H1 (cell line): ENCODE measurements at regions not wholly inside any gene's neighbourhood (a gene's known extent, or its start where the extent isn't known, plus 50 kb on each side); places are given as distances from the start of the nearest gene placed in this dataset.

Source experiments
- CTCF ChIA-PET: fragments of 300-600 bp; sonication (Branson Sonifier 250); formaldehyde crosslinking; loops from one replicate; lab custom pipeline; 2021; ENCODE audit not compliant: partially characterized antibody; lab: Charles Lee
- POLR2A ChIA-PET: fragments of 300-600 bp; sonication (Branson Sonifier 250); formaldehyde crosslinking; loops from one replicate; lab custom pipeline; 2021; ENCODE audit warnings: inconsistent platforms; ENCODE audit not compliant: partially characterized antibody; lab: Charles Lee
- DNase-seq, 2 experiments: peaks; one replicate each; pipeline versions ENCODE4 v3.0.0 to v3.0.0-alpha.2; 2010 to 2022; ENCODE audit warnings: low spot score in 2 of 2, low read depth in 1 of 2, mixed read lengths in 1 of 2
- FAIRE-seq: peaks from 2 replicates; lab custom pipeline; 2011; peaks lifted over from hg19 to GRCh38; lab: Jason Lieb, UNC
- H2AFZ ChIP-seq: 2 replicates; pipeline ENCODE4 v1.8.1; 2012; ENCODE audit warnings: low read length, inconsistent platforms
- H2AK5ac ChIP-seq: 2 replicates; pipeline ENCODE4 v1.6.1; 2013; ENCODE audit warnings: low read depth, low read length
- H2BK120ac ChIP-seq: replicated peaks from 2 replicates; pipeline ENCODE3; 2013; ENCODE audit warnings: low read depth, low read length, inconsistent platforms
- H2BK12ac ChIP-seq: 2 replicates; pipeline ENCODE4 v1.6.1; 2013; ENCODE audit warnings: low read depth, low read length
- H2BK15ac ChIP-seq: 2 replicates; pipeline ENCODE4 v1.6.1; 2013; ENCODE audit warnings: low read length
- H2BK20ac ChIP-seq: 2 replicates; pipeline ENCODE4 v1.6.1; 2013; ENCODE audit warnings: low read length
- H2BK5ac ChIP-seq: 2 replicates; pipeline ENCODE4 v1.6.1; 2013; ENCODE audit warnings: low read depth, low read length
- H3K14ac ChIP-seq: 2 replicates; pipeline ENCODE4 v1.6.1; 2013; ENCODE audit warnings: inconsistent platforms; ENCODE audit not compliant: insufficient read length
- H3K18ac ChIP-seq: 2 replicates; pipeline ENCODE4 v1.6.1; 2013; ENCODE audit warnings: low read length; ENCODE audit errors: extremely low read depth
- H3K23ac ChIP-seq: 2 replicates; pipeline ENCODE4 v1.6.1; 2013; ENCODE audit warnings: inconsistent platforms; ENCODE audit not compliant: insufficient read length
- H3K23me2 ChIP-seq: 2 replicates; pipeline ENCODE4 v1.6.1; 2013; ENCODE audit warnings: low read depth, low read length
- H3K27ac ChIP-seq: 2 replicates; pipeline ENCODE4 v1.6.1; 2011; ENCODE audit warnings: low read depth, low read length, inconsistent platforms
- H3K27me3 ChIP-seq, 4 experiments: replicated peaks in 1 of 4; 1 replicate in 1 of 4; 2 replicates in 3 of 4; pipeline versions ENCODE4 v1.6.1 to v1.8.1; 2011 to 2013; ENCODE audit warnings: low read length in 3 of 4, mild to moderate bottlenecking in 3 of 4, inconsistent platforms in 2 of 4, mixed read lengths in 2 of 4, moderate library complexity in 1 of 4; ENCODE audit not compliant: control insufficient read depth in 3 of 4, insufficient read depth in 3 of 4; ENCODE audit errors: extremely low read depth in 1 of 4
- H3K36me3 ChIP-seq, 4 experiments: 2 replicates each; pipeline versions ENCODE4 v1.6.1 to v1.8.1; 2011 to 2013; ENCODE audit warnings: mild to moderate bottlenecking in 4 of 4, low read length in 3 of 4, moderate library complexity in 2 of 4, control low read depth in 1 of 4, inconsistent platforms in 1 of 4; ENCODE audit not compliant: insufficient read depth in 4 of 4, control insufficient read depth in 2 of 4
- H3K4ac ChIP-seq: replicated peaks from 2 replicates; pipeline ENCODE3; 2013; ENCODE audit warnings: low read length, low read depth, mixed read lengths, inconsistent platforms; ENCODE audit not compliant: insufficient read length
- H3K4me1 ChIP-seq, 4 experiments: replicated peaks in 1 of 4; 1 replicate in 1 of 4; 2 replicates in 3 of 4; pipeline versions ENCODE4 v1.6.1 to v1.8.1; 2011 to 2013; ENCODE audit warnings: low read length in 3 of 4, inconsistent platforms in 2 of 4, mixed read lengths in 1 of 4; ENCODE audit not compliant: insufficient read depth in 4 of 4, control insufficient read depth in 3 of 4
- H3K4me2 ChIP-seq, 2 experiments: 2 replicates each; pipeline versions ENCODE4 v1.6.1 to v1.8.1; 2011 to 2013; ENCODE audit warnings: low read depth in 2 of 2, low read length in 2 of 2, control low read depth in 1 of 2, inconsistent platforms in 1 of 2, mild to moderate bottlenecking in 1 of 2; ENCODE audit not compliant: insufficient read depth in 1 of 2
- H3K4me3 ChIP-seq, 4 experiments: fragments of 200-600, 300-600 bp in 1 of 4; sonication (generic), shearing (Covaris generic), sonication (Bioruptor Twin) in 1 of 4; 2 replicates each; pipeline versions ENCODE4 v1.5.1 to v1.8.1; 2011 to 2016; ENCODE audit warnings: low read length in 4 of 4, low read depth in 3 of 4, control low read depth in 2 of 4, inconsistent platforms in 2 of 4, mild to moderate bottlenecking in 2 of 4, mixed read lengths in 1 of 4, moderate library complexity in 1 of 4; ENCODE audit not compliant: insufficient read depth in 2 of 4; ENCODE audit errors: extremely low read depth in 1 of 4
- H3K56ac ChIP-seq: replicated peaks from 2 replicates; pipeline ENCODE3; 2013; ENCODE audit warnings: low read depth, mild to moderate bottlenecking, mixed read lengths, low read length, inconsistent platforms; ENCODE audit not compliant: insufficient read length
- H3K79me1 ChIP-seq: 2 replicates; pipeline ENCODE4 v1.6.1; 2013; ENCODE audit warnings: low read depth, low read length, control low read depth
- H3K79me2 ChIP-seq, 2 experiments: 2 replicates each; pipeline versions ENCODE4 v1.6.1 to v1.8.1; 2012 to 2013; ENCODE audit warnings: low read length in 2 of 2, mild to moderate bottlenecking in 2 of 2, inconsistent platforms in 1 of 2; ENCODE audit not compliant: insufficient read depth in 2 of 2, control insufficient read depth in 1 of 2
- H3K9ac ChIP-seq, 4 experiments: replicated peaks in 1 of 4; 1 replicate in 1 of 4; 2 replicates in 3 of 4; pipeline versions ENCODE4 v1.6.1 to v1.8.1; 2011 to 2013; ENCODE audit warnings: low read depth in 3 of 4, low read length in 3 of 4, control low read depth in 2 of 4, mild to moderate bottlenecking in 2 of 4, moderate library complexity in 2 of 4, inconsistent platforms in 1 of 4; ENCODE audit errors: extremely low read depth in 1 of 4
- H3K9me3 ChIP-seq, 2 experiments: 2 replicates each; pipeline versions ENCODE4 v1.6.1 to v1.8.1; 2012 to 2013; ENCODE audit warnings: mild to moderate bottlenecking in 2 of 2, moderate library complexity in 2 of 2, control low read depth in 1 of 2, inconsistent platforms in 1 of 2, low read depth in 1 of 2, low read length in 1 of 2, mixed read lengths in 1 of 2; ENCODE audit not compliant: insufficient read depth in 2 of 2
- H4K20me1 ChIP-seq, 2 experiments: replicated peaks in 1 of 2; 2 replicates each; pipeline versions ENCODE3 to v1.8.1; 2011 to 2013; ENCODE audit warnings: inconsistent platforms in 2 of 2, low read length in 2 of 2, mild to moderate bottlenecking in 1 of 2; ENCODE audit not compliant: insufficient read depth in 2 of 2, control insufficient read depth in 1 of 2
- H4K5ac ChIP-seq: 2 replicates; pipeline ENCODE4 v1.6.1; 2013; ENCODE audit warnings: low read length, low read depth, mixed read lengths, inconsistent platforms; ENCODE audit not compliant: insufficient read length
- H4K8ac ChIP-seq: 2 replicates; pipeline ENCODE4 v1.8.0; 2013; ENCODE audit warnings: mild to moderate bottlenecking, moderate library complexity, low read length, inconsistent platforms; ENCODE audit not compliant: insufficient read depth; ENCODE audit errors: extremely low read depth
- H4K91ac ChIP-seq: replicated peaks from 2 replicates; pipeline ENCODE3; 2013; ENCODE audit warnings: low read length, mixed read lengths, inconsistent platforms; ENCODE audit not compliant: insufficient read length
- BCL11A ChIP-seq, 2 experiments: IDR thresholded peaks; one replicate each; pipeline ENCODE4 v1.6.1; 2011; ENCODE audit warnings: low read depth in 2 of 2, low read length in 2 of 2, mild to moderate bottlenecking in 2 of 2
- KDM1A ChIP-seq: fragments of 200-600, 300-600 bp; sonication (generic); IDR thresholded peaks from 2 replicates; pipeline ENCODE4 v1.7.1; 2016; ENCODE audit warnings: mild to moderate bottlenecking, low read length, borderline replicate concordance
- PHF8 ChIP-seq: fragments of 200-600 bp; sonication (generic); conservative IDR thresholded peaks from 2 replicates; pipeline ENCODE4 v1.7.1; 2012; ENCODE audit warnings: low read depth, mild to moderate bottlenecking, inconsistent platforms, low read length, moderate library complexity
- POLR2AphosphoS5 ChIP-seq: IDR thresholded peaks from 2 replicates; pipeline ENCODE4 v1.6.1; 2011; ENCODE audit warnings: low read depth, low read length
- SP1 ChIP-seq: IDR thresholded peaks from 2 replicates; pipeline ENCODE4 v1.6.1; 2011; ENCODE audit warnings: low read depth, low read length
- TEAD4 ChIP-seq: IDR thresholded peaks from 2 replicates; pipeline ENCODE4 v1.6.1; 2012; ENCODE audit warnings: low read depth, low read length, inconsistent platforms, mixed read lengths
- WGBS, 2 experiments: shearing (Covaris generic) in 1 of 2; methylation state at CpG; one replicate each; pipeline versions ENCODE4 v1.1.6 to v1.1.7; 2013 to 2015; ENCODE audit warnings: low lambda C conversion rate in 2 of 2, mixed read lengths in 2 of 2, inconsistent platforms in 1 of 2, low coverage in 1 of 2, missing lambda C conversion rate in 1 of 2; ENCODE audit not compliant: insufficient replicate concordance in 2 of 2, insufficient coverage in 1 of 2, insufficient read length in 1 of 2; ENCODE audit errors: extremely low coverage in 1 of 2, missing lambda C conversion rate in 1 of 2; 5-methylcytosine and 5-hydroxymethylcytosine counted together

GRCh38 chr9:72460342-72461312 is 60.8 kb upstream of the TMC1 start:
- WGBS, 2 experiments, result 90% methylated on average over 7 of the region's 7 CpGs; no CpG with 5 or more reads in 1 of the 2 experiments

More at GRCh38 chr9:72460342-72461312, 60.8 kb upstream of the TMC1 start:
- Histone ChIP-seq H3K27ac (no peak overlapping the region), H2AFZ (no peak overlapping the region), H3K79me1 (no peaks in the 10 kb centered on the region), H3K23ac (no peak overlapping the region), H2BK20ac (no peak overlapping the region), H2BK12ac (no peak overlapping the region), H2BK5ac (no peak overlapping the region), H3K56ac (no peak overlapping the region), H4K20me1 (no peaks in the 10 kb centered on the region), H4K8ac (no peak overlapping the region), H2BK15ac (no peak overlapping the region), H3K4me3 (no peak overlapping the region), H2AK5ac (no peak overlapping the region), H3K4ac (no peak overlapping the region), H3K4me2 (no peak overlapping the region), H2BK120ac (no peak overlapping the region), H3K79me2 (no peaks in the 10 kb centered on the region), H3K36me3 (no peaks in the 10 kb centered on the region), H3K4me1 (peaks cover 0 to 6% (median 2%) of the 10 kb centered on the region in 4 experiments; a peak in 3 of 7 replicates), H3K27me3 (no peaks in the 10 kb centered on the region), H3K23me2 (no peaks in the 10 kb centered on the region), H4K5ac (no peak overlapping the region), H4K91ac (no peak overlapping the region), H3K9ac (no peak overlapping the region), H3K14ac (no peak overlapping the region), H3K18ac (no peak overlapping the region), H3K9me3 (no peaks in the 10 kb centered on the region)
- DNase-seq (no peak), FAIRE-seq (no peak)
- POLR2A ChIA-PET, result no interaction called here
- CTCF ChIA-PET, result interaction anchor here (1.3 kb wide), 1 partner anchor 63 kb away, joined by 3 read pairs; no protein-coding TSS in a partner anchor
- TF ChIP-seq KDM1A (no peak), PHF8 (no peak), POLR2AphosphoS5 (no peak), BCL11A (IDR thresholded peaks at IDR 0.05; ENCODE audit: low read depth in 2 of 2, low read length in 2 of 2) (no peak), TEAD4 (no peak), SP1 (no peak)
